WTC11 (cell line): ENCODE measurements at regions not wholly inside any gene's neighbourhood (a gene's known extent, or its start where the extent isn't known, plus 50 kb on each side); places are given as distances from the start of the nearest gene placed in this dataset.

Experiments
- ATAC-seq: fragments of 200-7000 bp; cut with Tn5 transposase; 2 replicates; pipeline ENCODE4 v1.10.0; 2021; ENCODE audit warnings: mild to moderate bottlenecking, moderate library complexity
- CTCF ChIA-PET: fragments of 300-600 bp; sonication (Branson Sonifier 250); formaldehyde crosslinking; loops from one replicate; lab custom pipeline; 2021; ENCODE audit warnings: antibody characterized with exemption; lab: Charles Lee
- POLR2A ChIA-PET: fragments of 350-600 bp; sonication (Branson Sonifier 250); formaldehyde crosslinking; loops from one replicate; lab custom pipeline; 2021; ENCODE audit warnings: antibody characterized with exemption; lab: Charles Lee
- DNase-seq: peaks from one replicate; pipeline ENCODE4 v3.0.0; 2021; ENCODE audit warnings: low spot score
- H3K27ac Mint-ChIP-seq: 2 replicates; pipeline ENCODE4 v1.8.0; 2021; ENCODE audit warnings: mixed read lengths
- H3K27me3 Mint-ChIP-seq: 2 replicates; pipeline ENCODE4 v1.8.0; 2021; ENCODE audit warnings: low read depth, mild to moderate bottlenecking, moderate library complexity, mixed read lengths
- H3K36me3 Mint-ChIP-seq: 2 replicates; pipeline ENCODE4 v1.8.0; 2021; ENCODE audit warnings: mixed read lengths
- H3K4me1 Mint-ChIP-seq: 2 replicates; pipeline ENCODE4 v1.8.0; 2022; ENCODE audit warnings: mixed read lengths
- H3K4me3 Mint-ChIP-seq: 2 replicates; pipeline ENCODE4 v1.8.0; 2021; ENCODE audit warnings: mild to moderate bottlenecking, moderate library complexity, mixed read lengths
- H3K9me3 Mint-ChIP-seq: 2 replicates; pipeline ENCODE4 v1.8.0; 2021; ENCODE audit warnings: mixed read lengths
- CREB1 ChIP-seq: sonication (generic); formaldehyde crosslinking; IDR thresholded peaks from 2 replicates; pipeline ENCODE4 v1.8.0; 2023; ENCODE audit warnings: mild to moderate bottlenecking, missing genetic modification reagents
- CREM ChIP-seq: sonication (generic); formaldehyde crosslinking; IDR thresholded peaks from 2 replicates; pipeline ENCODE4 v1.8.1; 2022; ENCODE audit warnings: mild to moderate bottlenecking, missing genetic modification reagents, moderate library complexity
- FOXK1 ChIP-seq: sonication (generic); formaldehyde crosslinking; IDR thresholded peaks from 2 replicates; pipeline ENCODE4 v1.8.0; 2022; ENCODE audit warnings: mild to moderate bottlenecking, moderate library complexity, missing genetic modification reagents
- FOXP1 ChIP-seq: sonication (generic); formaldehyde crosslinking; IDR thresholded peaks from 2 replicates; pipeline ENCODE4 v1.8.0; 2022; ENCODE audit warnings: missing genetic modification reagents, mild to moderate bottlenecking, moderate library complexity, borderline replicate concordance
- GABPB1 ChIP-seq: sonication (generic); formaldehyde crosslinking; IDR thresholded peaks from 2 replicates; pipeline ENCODE4 v1.8.1; 2023; ENCODE audit warnings: mild to moderate bottlenecking, missing genetic modification reagents
- GTF2I ChIP-seq: fragments of 250-450 bp; sonication (Bioruptor Pico); conservative IDR thresholded peaks from 2 replicates; pipeline ENCODE4 v1.4.0; 2021; ENCODE audit warnings: mild to moderate bottlenecking
- MXD4 ChIP-seq: fragments of 250-450 bp; sonication (Bioruptor Pico); IDR thresholded peaks from 2 replicates; pipeline ENCODE4 v1.8.0; 2021; ENCODE audit warnings: mild to moderate bottlenecking, moderate library complexity, borderline replicate concordance
- NFATC4 ChIP-seq: fragments of 250-450 bp; sonication (Bioruptor Pico); IDR thresholded peaks from 2 replicates; pipeline ENCODE4 v1.9.0; 2021; ENCODE audit warnings: mild to moderate bottlenecking
- NR2C2 ChIP-seq: sonication (generic); formaldehyde crosslinking; IDR thresholded peaks from 2 replicates; pipeline ENCODE4 v1.8.0; 2022; ENCODE audit warnings: mild to moderate bottlenecking, missing genetic modification reagents
- NR3C1 ChIP-seq: sonication (generic); formaldehyde crosslinking; conservative IDR thresholded peaks from 2 replicates; pipeline ENCODE4 v1.8.1; 2023; ENCODE audit warnings: low read depth, mild to moderate bottlenecking, missing genetic modification reagents
- PRRX2 ChIP-seq: fragments of 250-450 bp; sonication (Bioruptor Pico); IDR thresholded peaks from 2 replicates; pipeline ENCODE4 v1.8.0; 2021; ENCODE audit warnings: mild to moderate bottlenecking
- TP53 ChIP-seq: sonication (generic); formaldehyde crosslinking; IDR thresholded peaks from 2 replicates; pipeline ENCODE4 v1.8.1; 2023; ENCODE audit warnings: mild to moderate bottlenecking, missing genetic modification reagents
- ZBTB21 ChIP-seq: sonication (generic); formaldehyde crosslinking; IDR thresholded peaks from 2 replicates; pipeline ENCODE4 v1.8.1; 2023; ENCODE audit warnings: mild to moderate bottlenecking, missing genetic modification reagents, borderline replicate concordance
- ZNF219 ChIP-seq: sonication (generic); formaldehyde crosslinking; IDR thresholded peaks from 2 replicates; pipeline ENCODE4 v1.8.0; 2023; ENCODE audit warnings: missing genetic modification reagents, mild to moderate bottlenecking, borderline replicate concordance
- ZNF317 ChIP-seq: sonication (generic); formaldehyde crosslinking; IDR thresholded peaks from 2 replicates; pipeline ENCODE4 v1.8.1; 2023; ENCODE audit warnings: low read depth, mild to moderate bottlenecking, moderate library complexity, missing genetic modification reagents, borderline replicate concordance
- ZNF396 ChIP-seq: fragments of 250-450 bp; sonication (Bioruptor Pico); IDR thresholded peaks from 2 replicates; pipeline ENCODE4 v1.8.0; 2021; ENCODE audit warnings: mild to moderate bottlenecking, moderate library complexity, borderline replicate concordance
- TF ChIP-seq, protein P1 (sequence below): fragments of 250-450 bp; sonication (Bioruptor Pico); IDR thresholded peaks from 2 replicates; pipeline ENCODE4 v1.9.0; 2021; ENCODE audit warnings: mild to moderate bottlenecking, borderline replicate concordance
- TF ChIP-seq, protein P2 (sequence below): sonication (generic); formaldehyde crosslinking; IDR thresholded peaks from 2 replicates; pipeline ENCODE4 v1.8.0; 2023; ENCODE audit warnings: mild to moderate bottlenecking, missing genetic modification reagents
- TF ChIP-seq, protein P3 (sequence below): sonication (generic); formaldehyde crosslinking; IDR thresholded peaks from 2 replicates; pipeline ENCODE4 v1.8.0; 2022; ENCODE audit warnings: mild to moderate bottlenecking, missing genetic modification reagents
- TF ChIP-seq, protein P4 (sequence below): sonication (generic); formaldehyde crosslinking; IDR thresholded peaks from 2 replicates; pipeline ENCODE4 v1.8.1; 2022; ENCODE audit warnings: missing genetic modification reagents, borderline replicate concordance
- TF ChIP-seq, protein P5 (sequence below): sonication (generic); formaldehyde crosslinking; IDR thresholded peaks from 2 replicates; pipeline ENCODE4 v1.8.1; 2022; ENCODE audit warnings: mild to moderate bottlenecking, missing genetic modification reagents, moderate library complexity, borderline replicate concordance
- TF ChIP-seq, protein P6 (sequence below): fragments of 200-600 bp; IDR thresholded peaks from 2 replicates; pipeline ENCODE4 v1.8.0; 2022; ENCODE audit warnings: antibody characterized with exemption

DNA sequence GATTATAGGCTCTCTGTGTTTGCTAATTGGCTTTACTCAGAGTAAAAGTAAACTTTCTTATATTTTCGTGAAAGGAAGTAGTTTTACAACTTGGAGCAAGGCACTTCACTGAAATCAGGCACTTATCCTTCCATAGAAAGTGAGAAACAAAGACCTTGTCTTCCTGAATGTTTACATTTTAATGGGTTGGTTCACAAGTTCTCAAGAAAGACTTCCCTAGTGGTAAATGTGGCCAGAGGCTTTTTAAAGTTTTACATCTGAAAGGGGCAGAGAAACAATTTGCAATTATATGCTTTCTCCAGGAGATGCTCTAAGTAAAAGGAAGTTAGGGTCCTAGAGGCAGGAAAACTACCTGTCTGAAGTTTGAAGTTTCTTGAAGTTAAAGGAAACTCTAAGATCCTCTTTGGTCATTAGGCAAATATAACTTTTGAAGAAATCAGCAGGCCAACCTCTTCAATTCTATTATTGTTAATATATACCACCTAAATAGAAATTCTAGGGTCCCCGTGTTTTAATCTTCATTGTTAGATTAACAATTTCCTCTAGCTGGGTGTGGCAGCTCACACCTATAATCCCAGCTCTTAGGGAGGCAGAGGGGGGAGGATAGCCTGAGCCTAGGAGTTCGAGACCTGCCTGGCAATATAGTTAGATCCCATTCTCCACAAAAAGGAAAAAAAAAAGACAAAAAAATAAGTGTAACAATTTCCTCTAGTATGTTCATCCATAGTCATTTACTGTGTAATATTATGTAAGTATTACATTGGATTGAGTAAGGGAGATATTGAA lies 644.9 kb upstream of the FOXG1 start (continued):
- TF ChIP-seq, protein P1, sequence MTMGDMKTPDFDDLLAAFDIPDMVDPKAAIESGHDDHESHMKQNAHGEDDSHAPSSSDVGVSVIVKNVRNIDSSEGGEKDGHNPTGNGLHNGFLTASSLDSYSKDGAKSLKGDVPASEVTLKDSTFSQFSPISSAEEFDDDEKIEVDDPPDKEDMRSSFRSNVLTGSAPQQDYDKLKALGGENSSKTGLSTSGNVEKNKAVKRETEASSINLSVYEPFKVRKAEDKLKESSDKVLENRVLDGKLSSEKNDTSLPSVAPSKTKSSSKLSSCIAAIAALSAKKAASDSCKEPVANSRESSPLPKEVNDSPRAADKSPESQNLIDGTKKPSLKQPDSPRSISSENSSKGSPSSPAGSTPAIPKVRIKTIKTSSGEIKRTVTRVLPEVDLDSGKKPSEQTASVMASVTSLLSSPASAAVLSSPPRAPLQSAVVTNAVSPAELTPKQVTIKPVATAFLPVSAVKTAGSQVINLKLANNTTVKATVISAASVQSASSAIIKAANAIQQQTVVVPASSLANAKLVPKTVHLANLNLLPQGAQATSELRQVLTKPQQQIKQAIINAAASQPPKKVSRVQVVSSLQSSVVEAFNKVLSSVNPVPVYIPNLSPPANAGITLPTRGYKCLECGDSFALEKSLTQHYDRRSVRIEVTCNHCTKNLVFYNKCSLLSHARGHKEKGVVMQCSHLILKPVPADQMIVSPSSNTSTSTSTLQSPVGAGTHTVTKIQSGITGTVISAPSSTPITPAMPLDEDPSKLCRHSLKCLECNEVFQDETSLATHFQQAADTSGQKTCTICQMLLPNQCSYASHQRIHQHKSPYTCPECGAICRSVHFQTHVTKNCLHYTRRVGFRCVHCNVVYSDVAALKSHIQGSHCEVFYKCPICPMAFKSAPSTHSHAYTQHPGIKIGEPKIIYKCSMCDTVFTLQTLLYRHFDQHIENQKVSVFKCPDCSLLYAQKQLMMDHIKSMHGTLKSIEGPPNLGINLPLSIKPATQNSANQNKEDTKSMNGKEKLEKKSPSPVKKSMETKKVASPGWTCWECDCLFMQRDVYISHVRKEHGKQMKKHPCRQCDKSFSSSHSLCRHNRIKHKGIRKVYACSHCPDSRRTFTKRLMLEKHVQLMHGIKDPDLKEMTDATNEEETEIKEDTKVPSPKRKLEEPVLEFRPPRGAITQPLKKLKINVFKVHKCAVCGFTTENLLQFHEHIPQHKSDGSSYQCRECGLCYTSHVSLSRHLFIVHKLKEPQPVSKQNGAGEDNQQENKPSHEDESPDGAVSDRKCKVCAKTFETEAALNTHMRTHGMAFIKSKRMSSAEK (CRISPR knock-in tag), result no peak
- TF ChIP-seq CREB1, result no peak
- no peak for TF ChIP-seq TP53 (CRISPR knock-in tag)
- TF ChIP-seq, protein P2, sequence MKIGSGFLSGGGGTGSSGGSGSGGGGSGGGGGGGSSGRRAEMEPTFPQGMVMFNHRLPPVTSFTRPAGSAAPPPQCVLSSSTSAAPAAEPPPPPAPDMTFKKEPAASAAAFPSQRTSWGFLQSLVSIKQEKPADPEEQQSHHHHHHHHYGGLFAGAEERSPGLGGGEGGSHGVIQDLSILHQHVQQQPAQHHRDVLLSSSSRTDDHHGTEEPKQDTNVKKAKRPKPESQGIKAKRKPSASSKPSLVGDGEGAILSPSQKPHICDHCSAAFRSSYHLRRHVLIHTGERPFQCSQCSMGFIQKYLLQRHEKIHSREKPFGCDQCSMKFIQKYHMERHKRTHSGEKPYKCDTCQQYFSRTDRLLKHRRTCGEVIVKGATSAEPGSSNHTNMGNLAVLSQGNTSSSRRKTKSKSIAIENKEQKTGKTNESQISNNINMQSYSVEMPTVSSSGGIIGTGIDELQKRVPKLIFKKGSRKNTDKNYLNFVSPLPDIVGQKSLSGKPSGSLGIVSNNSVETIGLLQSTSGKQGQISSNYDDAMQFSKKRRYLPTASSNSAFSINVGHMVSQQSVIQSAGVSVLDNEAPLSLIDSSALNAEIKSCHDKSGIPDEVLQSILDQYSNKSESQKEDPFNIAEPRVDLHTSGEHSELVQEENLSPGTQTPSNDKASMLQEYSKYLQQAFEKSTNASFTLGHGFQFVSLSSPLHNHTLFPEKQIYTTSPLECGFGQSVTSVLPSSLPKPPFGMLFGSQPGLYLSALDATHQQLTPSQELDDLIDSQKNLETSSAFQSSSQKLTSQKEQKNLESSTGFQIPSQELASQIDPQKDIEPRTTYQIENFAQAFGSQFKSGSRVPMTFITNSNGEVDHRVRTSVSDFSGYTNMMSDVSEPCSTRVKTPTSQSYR, result no peak
- no peak for TF ChIP-seq GTF2I (CRISPR knock-in tag)
- TF ChIP-seq CREM, result no peak
- TF ChIP-seq, protein P3, sequence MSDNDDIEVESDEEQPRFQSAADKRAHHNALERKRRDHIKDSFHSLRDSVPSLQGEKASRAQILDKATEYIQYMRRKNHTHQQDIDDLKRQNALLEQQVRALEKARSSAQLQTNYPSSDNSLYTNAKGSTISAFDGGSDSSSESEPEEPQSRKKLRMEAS, result no peak
- no peak for TF ChIP-seq NFATC4 (CRISPR knock-in tag)
- TF ChIP-seq, protein P4, sequence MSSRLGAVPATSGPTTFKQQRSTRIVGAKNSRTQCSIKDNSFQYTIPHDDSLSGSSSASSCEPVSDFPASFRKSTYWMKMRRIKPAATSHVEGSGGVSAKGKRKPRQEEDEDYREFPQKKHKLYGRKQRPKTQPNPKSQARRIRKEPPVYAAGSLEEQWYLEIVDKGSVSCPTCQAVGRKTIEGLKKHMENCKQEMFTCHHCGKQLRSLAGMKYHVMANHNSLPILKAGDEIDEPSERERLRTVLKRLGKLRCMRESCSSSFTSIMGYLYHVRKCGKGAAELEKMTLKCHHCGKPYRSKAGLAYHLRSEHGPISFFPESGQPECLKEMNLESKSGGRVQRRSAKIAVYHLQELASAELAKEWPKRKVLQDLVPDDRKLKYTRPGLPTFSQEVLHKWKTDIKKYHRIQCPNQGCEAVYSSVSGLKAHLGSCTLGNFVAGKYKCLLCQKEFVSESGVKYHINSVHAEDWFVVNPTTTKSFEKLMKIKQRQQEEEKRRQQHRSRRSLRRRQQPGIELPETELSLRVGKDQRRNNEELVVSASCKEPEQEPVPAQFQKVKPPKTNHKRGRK (CRISPR knock-in tag), result no peak
- TF ChIP-seq ZNF219 (CRISPR knock-in tag), result no peak
- no peak for TF ChIP-seq GABPB1 (CRISPR knock-in tag)
- no peak for TF ChIP-seq FOXP1 (CRISPR knock-in tag)

DNA sequence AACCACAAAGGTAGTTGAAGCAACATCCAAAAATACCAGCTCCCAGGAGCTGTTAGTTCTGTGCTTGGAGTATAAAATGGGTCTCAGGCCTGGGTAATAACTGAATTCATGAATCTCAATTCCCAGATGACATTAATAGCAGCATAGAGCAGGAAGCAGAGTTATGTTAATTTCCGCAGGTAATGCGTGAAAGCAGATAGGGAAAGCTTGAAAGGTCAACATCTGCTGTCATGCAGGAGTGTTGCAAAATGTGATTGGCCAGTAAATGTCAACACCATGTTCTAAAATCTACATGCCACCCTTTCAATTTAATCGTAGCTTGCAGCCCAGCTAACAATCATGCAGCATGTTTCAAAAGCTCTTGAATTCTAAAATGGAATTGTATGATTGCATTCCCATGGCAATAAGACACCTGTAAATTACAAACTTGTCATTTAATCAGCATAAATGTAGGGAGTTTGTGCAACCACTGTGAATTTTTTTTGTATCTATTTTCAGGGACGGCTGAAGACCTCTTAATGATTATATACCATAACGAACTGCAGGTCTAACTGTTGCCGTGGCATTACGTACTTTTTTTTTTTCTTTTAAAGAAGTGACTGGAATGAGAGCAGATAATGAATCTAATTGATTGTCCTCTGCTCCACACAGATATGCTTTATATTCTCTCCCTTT lies 635.8 kb upstream of the FOXG1 start:
- CTCF ChIA-PET, result no interaction called here
- H3K4me3 Mint-ChIP-seq, result no peak overlapping the region
- no peak overlapping the region for H3K27ac Mint-ChIP-seq
- peaks cover 3% of the 10 kb centered on the region for H3K36me3 Mint-ChIP-seq
- POLR2A ChIA-PET, result no interaction called here
- TF ChIP-seq, protein P5, sequence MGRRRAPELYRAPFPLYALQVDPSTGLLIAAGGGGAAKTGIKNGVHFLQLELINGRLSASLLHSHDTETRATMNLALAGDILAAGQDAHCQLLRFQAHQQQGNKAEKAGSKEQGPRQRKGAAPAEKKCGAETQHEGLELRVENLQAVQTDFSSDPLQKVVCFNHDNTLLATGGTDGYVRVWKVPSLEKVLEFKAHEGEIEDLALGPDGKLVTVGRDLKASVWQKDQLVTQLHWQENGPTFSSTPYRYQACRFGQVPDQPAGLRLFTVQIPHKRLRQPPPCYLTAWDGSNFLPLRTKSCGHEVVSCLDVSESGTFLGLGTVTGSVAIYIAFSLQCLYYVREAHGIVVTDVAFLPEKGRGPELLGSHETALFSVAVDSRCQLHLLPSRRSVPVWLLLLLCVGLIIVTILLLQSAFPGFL, result no peak
- TF ChIP-seq PRRX2 (CRISPR knock-in tag) (no peak), ZNF317 (CRISPR knock-in tag) (no peak), ZBTB21 (CRISPR knock-in tag) (no peak), ZNF396 (CRISPR knock-in tag) (no peak), NR2C2 (CRISPR knock-in tag) (no peak), MXD4 (CRISPR knock-in tag) (no peak), NR3C1 (CRISPR knock-in tag) (no peak), FOXK1 (CRISPR knock-in tag) (no peak), FOXP1 (CRISPR knock-in tag) (no peak)
- TF ChIP-seq, protein P6, sequence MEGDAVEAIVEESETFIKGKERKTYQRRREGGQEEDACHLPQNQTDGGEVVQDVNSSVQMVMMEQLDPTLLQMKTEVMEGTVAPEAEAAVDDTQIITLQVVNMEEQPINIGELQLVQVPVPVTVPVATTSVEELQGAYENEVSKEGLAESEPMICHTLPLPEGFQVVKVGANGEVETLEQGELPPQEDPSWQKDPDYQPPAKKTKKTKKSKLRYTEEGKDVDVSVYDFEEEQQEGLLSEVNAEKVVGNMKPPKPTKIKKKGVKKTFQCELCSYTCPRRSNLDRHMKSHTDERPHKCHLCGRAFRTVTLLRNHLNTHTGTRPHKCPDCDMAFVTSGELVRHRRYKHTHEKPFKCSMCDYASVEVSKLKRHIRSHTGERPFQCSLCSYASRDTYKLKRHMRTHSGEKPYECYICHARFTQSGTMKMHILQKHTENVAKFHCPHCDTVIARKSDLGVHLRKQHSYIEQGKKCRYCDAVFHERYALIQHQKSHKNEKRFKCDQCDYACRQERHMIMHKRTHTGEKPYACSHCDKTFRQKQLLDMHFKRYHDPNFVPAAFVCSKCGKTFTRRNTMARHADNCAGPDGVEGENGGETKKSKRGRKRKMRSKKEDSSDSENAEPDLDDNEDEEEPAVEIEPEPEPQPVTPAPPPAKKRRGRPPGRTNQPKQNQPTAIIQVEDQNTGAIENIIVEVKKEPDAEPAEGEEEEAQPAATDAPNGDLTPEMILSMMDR, result no peak
- ATAC-seq (no peak), DNase-seq (no peak)
- H3K4me1 Mint-ChIP-seq, result peaks cover 6% of the 10 kb centered on the region; the same call in 1 of the 2 replicates
- peaks cover 4% of the 10 kb centered on the region for H3K9me3 Mint-ChIP-seq
- H3K27me3 Mint-ChIP-seq, result peaks cover 51% of the 10 kb centered on the region
